Body of pancreas (tissue), 4 donors: ENCODE measurements at regions not wholly inside any gene's neighbourhood (a gene's known extent, or its start where the extent isn't known, plus 50 kb on each side); places are given as distances from the start of the nearest gene placed in this dataset. TPM values are rescaled to one million over a fixed set of nuclear protein-coding genes. Genes with fewer than 3 reads are reported as not detected.
A peak's percentile ranks its signal among the peaks of the same experiment; 100 is the strongest.

Source experiments
- ATAC-seq: fragments of 150-250 bp; one replicate; pipeline ENCODE4 v1.9.1; 2016
- DNase-seq, 4 donors: peaks; one replicate each; pipeline ENCODE4 v3.0.0-alpha.2; 2019
- H3K27ac ChIP-seq, 4 donors: fragments of 200-600 bp; sonication (generic); 1 replicate in 3 of 4; 2 replicates in 1 of 4; pipeline versions ENCODE4 v1.5.1 to v1.6.1; 2016 to 2019; ENCODE audit warnings: mild to moderate bottlenecking in 1 of 4, mixed read lengths in 1 of 4, moderate library complexity in 1 of 4
- H3K27me3 ChIP-seq, 2 donors: fragments of 200-600 bp; sonication (generic); one replicate each; pipeline ENCODE4 v1.6.0; 2016; ENCODE audit warnings: mild to moderate bottlenecking in 1 of 2
- H3K36me3 ChIP-seq, 2 donors: fragments of 200-600 bp; sonication (generic); replicated peaks in 1 of 2; 2 replicates each; pipeline ENCODE4 v1.5.1; 2016; ENCODE audit warnings: low read depth in 2 of 2; ENCODE audit not compliant: insufficient read depth in 1 of 2
- H3K4me1 ChIP-seq: fragments of 200-600 bp; sonication (generic); one replicate; pipeline ENCODE4 v1.6.0; 2016
- H3K4me3 ChIP-seq, 2 donors: fragments of 200-600 bp; sonication (generic); 1 replicate in 1 of 2; 2 replicates in 1 of 2; pipeline ENCODE4 v1.5.1; 2016 to 2019
- H3K9me3 ChIP-seq, 3 donors: fragments of 200-600 bp; sonication (generic); 1 replicate in 2 of 3; 2 replicates in 1 of 3; pipeline ENCODE4 v1.5.1; 2016
- POLR2A ChIP-seq, 3 donors: fragments of 450-650 bp; IDR thresholded peaks; one replicate each; pipeline ENCODE4 v1.6.1; 2016; ENCODE audit warnings: antibody characterized with exemption in 3 of 3, mild to moderate bottlenecking in 2 of 3
- WGBS, 2 donors: methylation state at CpG; one replicate each; pipeline ENCODE4 v1.1.5; 2017; 5-methylcytosine and 5-hydroxymethylcytosine counted together
- intact Hi-C: fragments of 100-400 bp; cut with DNase I; formaldehyde crosslinking; loops from one replicate; pipeline ENCODE4 v1.15.1; 2023
- small RNA-seq: library from RNA; depleted of rRNA; stranded (forward); fragments of <200 nt; gene quantifications from one replicate; pipeline ENCODE3, GENCODE V24; 2016
- TF ChIP-seq, protein P1 (sequence below), 7 experiments: fragments of 450-650 bp in 4 of 7; fragments of 200-600 bp in 3 of 7; sonication (generic) in 3 of 7; IDR thresholded peaks; one replicate each; pipeline ENCODE4 v1.5.1; 2016 to 2019; ENCODE audit warnings: antibody characterized with exemption in 7 of 7

DNA sequence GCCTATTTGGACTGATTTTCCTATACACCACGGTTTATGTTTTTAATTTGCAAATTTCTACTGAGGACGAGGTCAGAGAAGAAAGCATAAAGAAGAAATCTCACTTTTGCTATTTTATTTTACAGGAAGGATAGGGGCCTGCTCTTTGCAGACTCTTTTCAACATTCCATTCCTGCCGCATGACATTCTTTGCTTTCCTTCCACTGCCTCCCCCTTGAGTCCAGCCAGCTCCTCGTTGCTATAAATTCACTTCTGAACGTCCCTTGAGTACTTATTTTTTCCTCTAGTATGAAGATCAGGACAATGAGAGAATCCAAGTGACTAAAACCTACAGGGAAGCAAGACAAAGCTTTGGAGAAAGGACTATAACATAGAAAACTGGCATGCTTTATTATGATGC is 53.4 kb upstream of the PTGFR start:
- Histone ChIP-seq H3K27ac (no peak overlapping the region), H3K27me3 (no peaks in the 10 kb centered on the region), H3K9me3 (no peaks in the 10 kb centered on the region), H3K36me3 (no peaks in the 10 kb centered on the region), H3K4me3 (no peak overlapping the region), H3K4me1 (no peaks in the 10 kb centered on the region)
- DNase-seq (no peak), ATAC-seq (no peak)
- WGBS, 2 donors = 39 to 45% methylated on average over 5 of the region's 5 CpGs
- intact Hi-C loops = no loop called here
- no peak for TF ChIP-seq POLR2A (IDR thresholded peaks at IDR 0.05)
- TF ChIP-seq, protein P1, sequence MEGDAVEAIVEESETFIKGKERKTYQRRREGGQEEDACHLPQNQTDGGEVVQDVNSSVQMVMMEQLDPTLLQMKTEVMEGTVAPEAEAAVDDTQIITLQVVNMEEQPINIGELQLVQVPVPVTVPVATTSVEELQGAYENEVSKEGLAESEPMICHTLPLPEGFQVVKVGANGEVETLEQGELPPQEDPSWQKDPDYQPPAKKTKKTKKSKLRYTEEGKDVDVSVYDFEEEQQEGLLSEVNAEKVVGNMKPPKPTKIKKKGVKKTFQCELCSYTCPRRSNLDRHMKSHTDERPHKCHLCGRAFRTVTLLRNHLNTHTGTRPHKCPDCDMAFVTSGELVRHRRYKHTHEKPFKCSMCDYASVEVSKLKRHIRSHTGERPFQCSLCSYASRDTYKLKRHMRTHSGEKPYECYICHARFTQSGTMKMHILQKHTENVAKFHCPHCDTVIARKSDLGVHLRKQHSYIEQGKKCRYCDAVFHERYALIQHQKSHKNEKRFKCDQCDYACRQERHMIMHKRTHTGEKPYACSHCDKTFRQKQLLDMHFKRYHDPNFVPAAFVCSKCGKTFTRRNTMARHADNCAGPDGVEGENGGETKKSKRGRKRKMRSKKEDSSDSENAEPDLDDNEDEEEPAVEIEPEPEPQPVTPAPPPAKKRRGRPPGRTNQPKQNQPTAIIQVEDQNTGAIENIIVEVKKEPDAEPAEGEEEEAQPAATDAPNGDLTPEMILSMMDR (IDR thresholded peaks at IDR 0.05) = no peak

DNA sequence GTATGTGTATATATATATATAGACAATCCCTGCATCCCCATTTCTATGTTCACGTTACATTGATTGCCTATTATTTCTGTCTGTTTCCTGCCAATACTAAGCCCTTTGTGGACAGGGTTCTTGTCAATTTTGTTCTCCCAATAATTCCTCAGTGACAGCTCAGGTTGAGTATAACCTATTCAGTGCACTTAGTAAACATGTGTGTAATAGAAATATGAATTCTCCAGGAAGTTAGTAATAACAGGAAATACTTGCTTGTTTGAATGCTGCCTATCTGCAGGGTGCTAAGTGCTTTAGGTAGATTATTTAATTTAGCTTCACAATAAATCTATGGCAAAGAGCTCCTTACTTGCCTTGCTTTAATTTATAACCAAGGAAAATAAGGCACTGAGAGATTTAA is 52.8 kb upstream of the PTGFR start:
- no peaks in the 10 kb centered on the region for H3K27me3 ChIP-seq
- no peak overlapping the region for H3K27ac ChIP-seq
- no peak for DNase-seq
- no peak for ATAC-seq
- no peaks in the 10 kb centered on the region for H3K4me1 ChIP-seq
- intact Hi-C loops = no loop called here
- WGBS, 2 donors = 75 to 77% methylated on average over 1 of the region's 1 CpG
- no peak overlapping the region for H3K4me3 ChIP-seq
- H3K36me3 ChIP-seq = no peaks in the 10 kb centered on the region
- TF ChIP-seq, protein P1 (IDR thresholded peaks at IDR 0.05) = no peak
- TF ChIP-seq POLR2A (IDR thresholded peaks at IDR 0.05) = no peak
- no peaks in the 10 kb centered on the region for H3K9me3 ChIP-seq

DNA sequence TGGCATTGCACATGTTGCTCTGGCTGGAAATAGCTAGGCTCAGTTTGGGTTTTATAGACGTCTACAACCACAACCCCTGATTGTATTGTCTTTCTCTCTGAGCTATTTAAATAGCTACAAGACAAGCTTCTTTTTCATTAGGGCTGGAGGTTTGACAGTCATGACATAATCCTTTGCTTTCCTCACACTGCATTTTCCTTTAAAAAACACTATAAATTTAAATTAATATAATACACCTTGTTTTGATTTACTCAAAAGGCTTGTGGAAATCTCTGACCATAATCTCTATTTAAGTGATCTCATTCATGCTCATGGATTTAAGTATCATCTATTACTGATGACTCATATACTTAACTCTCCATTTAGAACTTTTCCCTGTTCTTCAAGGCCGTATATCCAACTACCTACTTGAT is 50.4 kb upstream of the PTGFR start:
- Histone ChIP-seq H3K27me3 (no peaks in the 10 kb centered on the region), H3K4me1 (no peaks in the 10 kb centered on the region), H3K9me3 (no peaks in the 10 kb centered on the region), H3K36me3 (no peaks in the 10 kb centered on the region), H3K4me3 (no peak overlapping the region), H3K27ac (no peak overlapping the region)
- WGBS, 2 donors = 40 to 45% methylated on average over 2 of the region's 2 CpGs
- intact Hi-C loops = no loop called here
- TF ChIP-seq, protein P1 (IDR thresholded peaks at IDR 0.05) = no peak
- no peak for TF ChIP-seq POLR2A (IDR thresholded peaks at IDR 0.05)
- DNase-seq = no peak
- no peak for ATAC-seq

Small RNA genes in the stretch of these regions (small RNA-seq; reads per million reads assigned to genes)
- not detected for gene AC096531.1
- gene RNA5SP23 = 0.80 reads per million, percentile 23 among the genes with 10 or more reads in this experiment
